VCaP (cell line): ENCODE measurements at regions not wholly inside any gene's neighbourhood (a gene's known extent, or its start where the extent isn't known, plus 50 kb on each side); places are given as distances from the start of the nearest gene placed in this dataset.
"Not testable (repeated sequence)": the region's sequence is repeated elsewhere in the genome, so short reads cannot be mapped to it uniquely, and the experiment has no call there.

Experiments
- H3K27ac ChIP-seq: fragments of 450-650 bp; 2 replicates; pipeline ENCODE4 v1.5.1; 2017
- TF ChIP-seq, protein P1 (sequence below): fragments of 450-650 bp; conservative IDR thresholded peaks from 2 replicates; pipeline ENCODE4 v1.5.1; 2017; ENCODE audit warnings: mild to moderate bottlenecking, moderate library complexity

DNA sequence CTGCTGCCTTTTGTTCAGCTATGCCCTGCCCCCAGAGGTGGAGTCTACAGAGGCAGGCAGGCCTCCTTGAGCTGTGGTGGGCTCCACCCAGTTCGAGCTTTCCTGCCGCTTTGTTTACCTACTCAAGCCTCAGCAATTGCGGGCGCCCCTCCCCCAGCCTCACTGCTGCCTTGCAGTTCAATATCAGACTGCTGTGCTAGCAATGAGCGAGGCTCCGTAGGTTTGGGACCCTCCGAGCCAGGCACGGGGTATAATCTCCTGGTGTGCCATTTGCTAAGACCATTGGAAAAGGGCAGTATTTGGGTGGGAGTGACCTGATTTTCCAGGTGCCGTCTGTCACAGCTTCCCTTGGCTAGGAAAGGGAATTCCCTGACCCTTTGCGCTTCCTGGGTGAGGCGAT is 51.9 kb downstream of the DIPK2A start:
- not testable (repeated sequence) for H3K27ac ChIP-seq

GRCh38 chr3:144028798-144029411 is 57.3 kb downstream of the DIPK2A start:
- H3K27ac ChIP-seq: no peak overlapping the region
- TF ChIP-seq, protein P1, sequence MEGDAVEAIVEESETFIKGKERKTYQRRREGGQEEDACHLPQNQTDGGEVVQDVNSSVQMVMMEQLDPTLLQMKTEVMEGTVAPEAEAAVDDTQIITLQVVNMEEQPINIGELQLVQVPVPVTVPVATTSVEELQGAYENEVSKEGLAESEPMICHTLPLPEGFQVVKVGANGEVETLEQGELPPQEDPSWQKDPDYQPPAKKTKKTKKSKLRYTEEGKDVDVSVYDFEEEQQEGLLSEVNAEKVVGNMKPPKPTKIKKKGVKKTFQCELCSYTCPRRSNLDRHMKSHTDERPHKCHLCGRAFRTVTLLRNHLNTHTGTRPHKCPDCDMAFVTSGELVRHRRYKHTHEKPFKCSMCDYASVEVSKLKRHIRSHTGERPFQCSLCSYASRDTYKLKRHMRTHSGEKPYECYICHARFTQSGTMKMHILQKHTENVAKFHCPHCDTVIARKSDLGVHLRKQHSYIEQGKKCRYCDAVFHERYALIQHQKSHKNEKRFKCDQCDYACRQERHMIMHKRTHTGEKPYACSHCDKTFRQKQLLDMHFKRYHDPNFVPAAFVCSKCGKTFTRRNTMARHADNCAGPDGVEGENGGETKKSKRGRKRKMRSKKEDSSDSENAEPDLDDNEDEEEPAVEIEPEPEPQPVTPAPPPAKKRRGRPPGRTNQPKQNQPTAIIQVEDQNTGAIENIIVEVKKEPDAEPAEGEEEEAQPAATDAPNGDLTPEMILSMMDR: no peak

GRCh38 chr3:144029769-144030168 is 58.1 kb downstream of the DIPK2A start:
- no peak overlapping the region for H3K27ac ChIP-seq
- TF ChIP-seq, protein P1: no peak

DNA sequence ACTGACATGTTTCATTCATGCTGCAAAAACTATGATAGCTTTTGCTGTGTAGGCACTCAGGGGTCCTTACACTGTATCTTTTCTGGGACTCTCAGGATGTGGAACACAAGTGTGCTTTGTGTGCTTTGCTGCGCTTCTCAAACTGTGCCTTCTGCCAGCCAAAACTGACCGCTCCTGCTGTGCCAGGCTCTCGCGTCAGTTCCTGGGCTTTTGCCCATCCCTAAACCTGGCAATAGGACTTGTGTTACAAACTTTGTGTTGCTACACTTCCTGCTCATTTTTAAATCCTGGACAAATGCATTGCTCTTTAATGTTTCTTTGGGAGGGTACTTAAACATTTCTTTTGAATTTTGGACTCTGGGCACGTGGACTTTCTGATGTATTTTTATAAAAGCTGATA is 60.3 kb downstream of the DIPK2A start:
- H3K27ac ChIP-seq: no peak overlapping the region
- TF ChIP-seq, protein P1: no peak

DNA sequence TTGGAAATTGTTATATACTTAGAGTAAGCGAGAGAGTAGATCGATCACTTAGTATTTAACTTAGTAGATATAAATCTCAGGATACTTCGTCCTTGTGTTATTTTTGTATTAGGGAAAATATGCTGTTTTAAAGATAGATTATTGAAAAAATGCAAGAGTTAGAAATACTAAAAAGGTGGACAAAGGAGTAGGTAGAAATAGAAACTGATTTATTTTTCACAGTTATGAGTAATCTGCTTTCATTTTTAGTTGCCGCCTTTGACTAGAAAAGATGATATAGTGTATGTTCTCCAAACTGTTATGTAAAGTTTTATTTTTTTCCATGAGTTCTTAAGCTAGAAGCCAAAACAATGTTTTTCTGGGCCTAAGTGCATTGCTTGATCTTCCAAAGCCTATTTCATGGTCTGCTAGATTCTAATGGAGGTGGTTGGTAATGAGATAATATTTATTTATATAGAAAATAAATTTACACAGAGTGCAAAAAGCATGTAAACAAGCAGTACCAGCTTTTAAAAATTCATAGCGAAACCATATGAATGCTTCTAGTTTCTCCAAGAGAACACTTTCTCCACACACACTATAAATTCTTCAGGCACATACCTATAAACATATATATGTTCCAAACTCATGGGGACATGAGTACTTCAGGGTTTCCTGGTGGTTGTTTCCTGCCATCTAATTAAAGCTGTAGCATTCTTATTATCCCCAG is 61.1 kb downstream of the DIPK2A start:
- no peak overlapping the region for H3K27ac ChIP-seq
- TF ChIP-seq, protein P1: no peak

DNA sequence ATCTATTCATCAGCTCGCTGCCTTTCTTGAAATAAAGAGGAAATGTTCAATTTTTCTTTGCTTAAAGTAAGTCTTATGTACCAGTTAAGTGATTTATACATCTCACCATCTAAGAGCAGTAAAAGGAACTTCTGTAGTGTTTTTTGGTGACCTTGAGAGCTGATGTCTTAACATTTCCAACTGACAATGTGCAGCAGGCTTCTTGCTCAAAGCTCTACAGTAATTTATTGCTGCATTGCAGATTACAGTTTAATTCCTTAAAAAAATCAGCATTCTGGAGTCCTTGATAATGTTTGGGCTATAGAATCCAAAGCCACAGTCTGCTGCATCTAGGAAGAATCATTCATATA is 61.6 kb downstream of the DIPK2A start:
- TF ChIP-seq, protein P1: no peak
- no peak overlapping the region for H3K27ac ChIP-seq

DNA sequence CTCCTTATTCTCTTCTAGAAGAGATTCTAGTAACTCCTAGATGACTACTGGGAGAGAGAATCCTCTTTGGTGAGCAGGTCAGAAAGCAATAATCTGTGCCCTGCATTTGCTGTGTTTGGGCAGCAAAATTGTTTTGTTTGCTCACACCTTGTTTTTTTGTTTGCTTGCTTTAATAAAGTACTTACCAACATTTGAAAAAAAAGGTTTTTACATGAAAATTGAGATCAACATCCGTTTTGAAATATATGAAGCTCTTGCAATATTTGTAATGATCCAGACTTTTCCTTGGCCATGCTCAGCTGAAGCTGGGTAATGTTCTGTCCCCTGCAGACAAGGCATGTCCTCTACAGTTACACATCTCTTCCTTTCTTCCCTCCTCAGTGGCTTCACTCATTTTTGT is 62.2 kb downstream of the DIPK2A start:
- H3K27ac ChIP-seq: no peak overlapping the region
- TF ChIP-seq, protein P1: no peak

DNA sequence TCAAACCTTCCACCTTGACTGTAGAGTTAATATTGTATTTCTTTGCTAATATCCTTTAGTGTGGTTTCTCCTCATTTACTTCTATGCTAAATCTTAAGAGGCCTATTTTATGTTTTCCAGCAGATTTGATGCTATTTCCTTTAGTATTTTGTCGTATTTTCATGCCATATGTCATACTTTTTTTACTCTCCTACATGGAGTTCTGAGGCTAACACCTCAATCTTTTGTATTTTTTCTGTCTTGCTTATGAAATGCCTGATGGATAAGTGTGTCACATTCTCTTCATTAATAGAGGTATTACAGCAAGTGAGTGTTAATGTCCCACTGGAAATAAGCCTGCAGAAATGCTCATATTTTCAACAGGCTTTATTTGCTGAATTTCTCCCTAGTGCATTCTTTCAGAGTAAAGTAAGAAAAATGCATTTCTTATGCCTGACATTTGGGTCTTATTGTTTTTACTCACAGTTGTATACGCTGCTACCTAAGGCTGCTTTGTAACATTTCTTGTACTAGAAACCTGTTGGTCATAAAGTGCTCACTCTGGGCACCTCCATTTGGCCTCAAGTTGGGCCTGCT is 63.2 kb downstream of the DIPK2A start:
- H3K27ac ChIP-seq: no peak overlapping the region
- TF ChIP-seq, protein P1: no peak
